Fibroblast of lung (primary cell): ENCODE measurements at regions not wholly inside any gene's neighbourhood (a gene's known extent, or its start where the extent isn't known, plus 50 kb on each side); places are given as distances from the start of the nearest gene placed in this dataset.

ENCODE experiments used
- CTCF ChIP-seq, 2 donors: IDR thresholded peaks in 1 of 2; conservative IDR thresholded peaks in 1 of 2; 1 replicate in 1 of 2; 2 replicates in 1 of 2; pipeline ENCODE4 v1.5.1; 2011 to 2012; ENCODE audit warnings: low read length in 2 of 2, control low read depth in 1 of 2, inconsistent platforms in 1 of 2, low read depth in 1 of 2, mild to moderate bottlenecking in 1 of 2
- EZH2 ChIP-seq: IDR thresholded peaks from 2 replicates; pipeline ENCODE4 v1.5.1; 2012; ENCODE audit warnings: low read length, control low read depth, mild to moderate bottlenecking; ENCODE audit errors: missing control alignments

- TF ChIP-seq CTCF (conservative IDR thresholded peaks at IDR 0.05 in 1 of 2, IDR thresholded peaks at IDR 0.05 in 1 of 2; ENCODE audit: low read depth in 1 of 2, low read length in 2 of 2) (no peak), EZH2 (no peak)
These were observed 121.5 kb upstream of the SPRY4 start for GRCh38 chr5:142446131-142446959.
